ENCODE measurements at regions not wholly inside any gene's neighbourhood (a gene's known extent, or its start where the extent isn't known, plus 50 kb on each side); places are given as distances from the start of the nearest gene placed in this dataset.
A peak's percentile ranks its signal among the peaks of the same experiment; 100 is the strongest.
"Not testable (repeated sequence)": the region's sequence is repeated elsewhere in the genome, so short reads cannot be mapped to it uniquely, and the experiment has no call there.

GRCh38 chr4:3365871-3366842 is 73.3 kb downstream of the RGS12 start:
- no peak for DNase-seq

- DNase-seq: no peak
These were observed 74.3 kb downstream of the RGS12 start for GRCh38 chr4:3366893-3367775.

GRCh38 chr4:3367866-3368265 is 73.9 kb upstream of the HGFAC start:
- DNase-seq: no peak

GRCh38 chr4:3368334-3368733 is 73.4 kb upstream of the HGFAC start:
- DNase-seq: no peak

- no peak for DNase-seq
These were observed 72.7 kb upstream of the HGFAC start for GRCh38 chr4:3368841-3369760.

- peak; percentile 51 for DNase-seq
These were observed 71.7 kb upstream of the HGFAC start for GRCh38 chr4:3369781-3370674.

GRCh38 chr4:3371033-3372001 is 70.5 kb upstream of the HGFAC start:
- DNase-seq: no peak

- DNase-seq: no peak
These were observed 69.4 kb upstream of the HGFAC start for GRCh38 chr4:3372264-3372932.

- peak; percentile 36 for DNase-seq
These were observed 68.8 kb upstream of the HGFAC start for GRCh38 chr4:3372933-3373465.

- DNase-seq: no peak
These were observed 68.3 kb upstream of the HGFAC start for GRCh38 chr4:3373468-3373867.

- DNase-seq: no peak
These were observed 67.6 kb upstream of the HGFAC start for GRCh38 chr4:3374011-3374645.

- DNase-seq: no peak
These were observed 67.1 kb upstream of the HGFAC start for GRCh38 chr4:3374667-3375066.

GRCh38 chr4:3375688-3376087 is 66.1 kb upstream of the HGFAC start:
- DNase-seq: no peak

GRCh38 chr4:3376266-3376665 is 65.5 kb upstream of the HGFAC start:
- no peak for DNase-seq

GRCh38 chr4:3377557-3377956 is 64.2 kb upstream of the HGFAC start:
- DNase-seq: no peak

GRCh38 chr4:3380336-3380735 is 61.4 kb upstream of the HGFAC start:
- DNase-seq: not testable (repeated sequence)

GRCh38 chr4:3381208-3381607 is 60.6 kb upstream of the HGFAC start:
- not testable (repeated sequence) for DNase-seq

- DNase-seq: no peak
These were observed 59.5 kb upstream of the HGFAC start for GRCh38 chr4:3382251-3382650.

GRCh38 chr4:3384391-3384770 is 57.4 kb upstream of the HGFAC start:
- no peak for DNase-seq

All from CD4-positive, alpha-beta T cell treated with Interleukin-12 subunit alpha and Interleukin-12 subunit beta, for 1 hour (primary cell).